Stimulated activated CD4-positive, alpha-beta T cell treated with anti-CD3 and anti-CD28 coated beads, TNF-alpha, amount 100 ng/mL, for 24 hours (primary cell): ENCODE measurements at regions not wholly inside any gene's neighbourhood (a gene's known extent, or its start where the extent isn't known, plus 50 kb on each side); places are given as distances from the start of the nearest gene placed in this dataset.
A peak's percentile ranks its signal among the peaks of the same experiment; 100 is the strongest.

Source experiments
- DNase-seq, 3 experiments: peaks; one replicate each; pipeline ENCODE4 v3.0.0-alpha.2; 2020; ENCODE audit warnings: low read depth in 3 of 3

- DNase-seq = no peak
Observed at GRCh38 chrX:39848900-39849299, 248.9 kb downstream of the BCOR start.

DNA sequence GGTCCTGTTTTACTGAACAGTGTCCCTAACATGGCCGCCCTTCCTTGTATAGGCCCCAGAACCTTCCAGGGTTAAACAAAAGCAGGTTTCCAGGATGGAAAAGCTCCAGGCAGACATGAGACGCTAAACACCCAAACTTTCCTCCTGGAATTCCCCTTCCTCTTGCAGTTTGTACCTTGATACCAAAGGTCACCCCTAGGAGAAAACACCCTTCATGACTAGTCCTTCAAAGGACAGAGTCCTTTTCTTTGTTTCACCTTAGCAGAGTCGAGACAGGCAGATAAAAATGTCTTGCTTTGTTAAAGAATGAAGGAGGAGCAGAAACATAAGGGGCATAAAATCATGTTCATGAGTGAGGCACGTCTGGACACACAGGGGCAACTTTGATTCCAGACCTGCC lies 247.5 kb downstream of the BCOR start:
- no peak for DNase-seq

- DNase-seq = peak in 1 of 3 experiments; percentile 32
Observed at GRCh38 chrX:39850630-39851152, 247.1 kb downstream of the BCOR start.

DNA sequence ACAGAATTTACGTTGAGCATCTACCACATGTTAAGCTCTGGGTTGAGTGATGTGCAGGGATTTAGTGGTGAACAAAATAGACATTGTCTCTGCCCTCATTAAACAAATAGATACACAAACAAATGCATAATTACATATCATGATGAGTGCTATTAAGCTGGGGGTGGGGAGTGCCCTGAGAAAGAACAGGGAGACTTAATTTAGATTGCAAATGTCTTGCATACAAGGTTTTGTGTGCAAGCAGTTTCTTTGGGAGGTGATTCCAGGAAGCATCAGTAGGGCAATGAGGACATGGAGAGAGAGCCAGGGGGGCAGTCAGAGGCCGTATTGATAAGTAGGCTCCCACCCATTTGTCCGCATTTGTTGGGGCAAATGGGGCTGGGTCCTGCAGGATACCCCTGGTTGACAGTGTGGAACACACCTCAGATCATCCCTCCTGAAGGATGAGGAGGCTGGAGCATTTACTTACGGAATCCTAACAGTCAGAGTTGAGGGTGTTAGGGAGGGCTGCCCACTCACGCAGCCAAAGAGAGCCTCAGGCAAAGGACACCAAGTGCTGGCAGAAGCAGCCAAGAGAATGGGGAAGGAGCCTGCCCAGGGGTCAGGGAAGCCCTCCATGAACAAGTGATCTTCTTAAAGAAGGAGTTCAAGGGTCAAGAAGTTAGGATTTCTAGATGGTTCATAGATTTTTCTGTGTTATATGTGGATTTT lies 245.9 kb downstream of the BCOR start:
- DNase-seq = no peak

GRCh38 chrX:39852491-39852890 lies 245.3 kb downstream of the BCOR start:
- no peak for DNase-seq

- DNase-seq = no peak
Observed at GRCh38 chrX:39853417-39854030, 244.2 kb downstream of the BCOR start.

- peak; percentile 38 to 64 (median 61) for DNase-seq
Observed at GRCh38 chrX:39854772-39855747, 242.7 kb downstream of the BCOR start.

DNA sequence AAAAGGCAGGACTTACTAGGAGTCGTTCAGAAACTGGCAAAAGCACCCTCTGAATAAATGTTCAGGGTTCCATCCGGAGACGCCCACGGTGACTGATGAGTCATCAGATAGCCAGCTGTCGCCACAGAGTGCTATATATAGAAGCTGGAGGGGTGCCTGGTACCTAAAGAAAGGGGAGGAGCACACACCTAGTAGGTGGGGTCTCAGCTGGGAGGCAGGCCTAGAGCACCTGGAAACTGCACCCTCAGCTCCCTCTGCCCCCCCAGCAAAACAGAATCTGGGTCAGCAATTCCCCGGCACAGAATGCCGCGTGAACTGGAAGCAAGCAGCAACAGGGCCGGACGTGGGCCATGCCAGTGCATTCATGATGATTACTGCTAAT lies 242.0 kb downstream of the BCOR start:
- DNase-seq = peak; percentile 53 to 77 (median 71)

GRCh38 chrX:39856472-39857121 lies 241.2 kb downstream of the BCOR start:
- no peak for DNase-seq

DNA sequence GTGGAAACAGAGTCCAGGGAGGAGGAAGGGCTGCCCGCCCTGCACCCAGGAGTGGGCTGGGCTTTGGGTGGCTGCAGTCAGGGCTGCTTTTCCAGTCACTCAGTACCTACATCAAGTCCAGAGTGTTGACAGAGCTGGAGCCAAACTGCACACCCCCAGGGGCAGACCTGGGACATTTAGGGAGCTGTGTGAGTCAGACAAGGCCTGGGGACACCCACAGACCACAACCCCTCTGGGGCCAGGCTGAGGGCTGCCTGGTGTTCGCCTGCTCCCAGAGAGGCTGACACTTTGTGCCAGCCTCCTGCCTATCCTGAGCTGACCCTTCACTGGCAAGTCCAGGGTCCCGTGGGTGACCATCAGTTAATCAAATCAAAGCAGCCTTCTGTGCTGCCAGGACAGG lies 240.0 kb downstream of the BCOR start:
- DNase-seq = peak in 1 of 3 experiments; percentile 41

DNA sequence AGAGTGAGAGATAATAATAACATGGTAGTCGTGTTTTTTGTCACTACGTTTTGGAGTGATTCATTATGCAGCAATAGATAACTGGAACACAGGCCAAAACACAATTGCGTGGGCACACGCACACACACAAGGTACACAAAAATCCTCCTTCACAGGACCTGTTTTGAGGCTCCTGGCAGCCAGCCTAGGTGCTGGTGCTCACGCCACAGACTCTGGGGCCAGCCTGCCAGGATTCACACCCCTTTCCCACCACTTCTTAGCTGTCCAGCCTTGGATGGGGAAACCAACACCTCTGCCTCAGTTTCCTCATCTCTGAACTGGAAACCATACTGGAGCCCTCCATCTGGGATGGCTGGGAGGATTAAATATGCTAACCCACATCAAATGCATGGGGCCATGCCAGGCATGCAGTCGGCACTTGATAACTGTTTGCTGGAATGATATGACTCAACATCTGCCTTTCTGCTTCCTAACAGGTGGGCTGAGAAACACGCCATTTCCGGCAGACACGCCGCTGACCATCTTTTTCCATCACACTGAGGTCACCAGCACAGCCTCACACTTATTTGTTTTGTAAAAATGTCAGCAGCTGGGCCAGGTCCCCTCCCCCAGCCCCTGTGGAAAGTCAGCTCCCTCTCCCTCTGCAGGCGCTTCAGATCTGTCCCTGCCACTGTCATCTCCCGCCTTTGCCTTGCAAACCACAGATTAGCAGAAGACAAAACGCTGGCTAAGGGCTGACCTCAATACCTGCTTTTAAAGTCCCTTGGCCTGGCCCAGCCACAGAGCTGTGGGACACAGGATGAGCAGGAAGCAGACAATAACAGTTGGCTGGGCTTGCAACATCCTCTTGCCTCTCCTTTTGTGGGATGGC lies 237.5 kb downstream of the BCOR start:
- peak in 2 of 3 experiments; percentile 73 to 83 for DNase-seq

DNA sequence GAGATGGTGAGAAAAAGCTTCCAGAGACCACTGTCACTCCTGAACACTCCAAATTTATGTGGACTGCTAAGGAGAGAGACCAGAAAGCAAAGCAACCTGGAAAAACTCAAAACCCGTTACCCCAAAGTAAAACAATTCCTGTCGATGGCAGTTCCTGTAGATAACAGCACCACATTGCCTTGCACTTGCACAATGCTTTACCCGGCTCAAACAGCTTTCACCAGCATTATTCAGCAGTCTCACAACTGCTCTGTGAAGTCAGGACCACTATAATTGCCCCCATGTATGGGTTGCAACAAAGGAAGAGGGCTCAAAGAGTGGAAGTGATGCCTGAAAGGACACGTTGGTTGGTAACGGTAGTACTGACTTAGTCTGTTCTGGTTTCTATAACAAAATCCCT lies 234.8 kb downstream of the BCOR start:
- DNase-seq = no peak

DNA sequence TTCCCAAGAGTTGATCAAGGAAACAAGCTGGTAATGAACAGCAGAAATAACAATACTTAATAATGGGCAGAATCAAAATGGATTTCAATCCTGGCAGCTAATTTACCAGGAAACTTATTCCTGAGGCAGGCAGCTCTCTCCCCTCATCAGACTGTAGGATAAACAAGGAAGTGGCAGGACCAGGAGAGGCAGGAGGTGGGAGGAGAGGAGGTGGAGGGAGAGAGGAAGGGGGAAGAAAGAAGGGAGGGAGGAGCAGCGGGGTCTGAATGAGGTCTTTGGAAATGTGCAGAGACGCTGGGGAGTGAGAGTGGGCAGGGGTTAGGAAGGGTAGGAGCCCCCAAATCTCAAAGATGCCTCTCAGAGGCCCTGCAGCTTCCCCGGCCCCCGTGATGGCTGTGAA lies 231.5 kb downstream of the BCOR start:
- no peak for DNase-seq

DNA sequence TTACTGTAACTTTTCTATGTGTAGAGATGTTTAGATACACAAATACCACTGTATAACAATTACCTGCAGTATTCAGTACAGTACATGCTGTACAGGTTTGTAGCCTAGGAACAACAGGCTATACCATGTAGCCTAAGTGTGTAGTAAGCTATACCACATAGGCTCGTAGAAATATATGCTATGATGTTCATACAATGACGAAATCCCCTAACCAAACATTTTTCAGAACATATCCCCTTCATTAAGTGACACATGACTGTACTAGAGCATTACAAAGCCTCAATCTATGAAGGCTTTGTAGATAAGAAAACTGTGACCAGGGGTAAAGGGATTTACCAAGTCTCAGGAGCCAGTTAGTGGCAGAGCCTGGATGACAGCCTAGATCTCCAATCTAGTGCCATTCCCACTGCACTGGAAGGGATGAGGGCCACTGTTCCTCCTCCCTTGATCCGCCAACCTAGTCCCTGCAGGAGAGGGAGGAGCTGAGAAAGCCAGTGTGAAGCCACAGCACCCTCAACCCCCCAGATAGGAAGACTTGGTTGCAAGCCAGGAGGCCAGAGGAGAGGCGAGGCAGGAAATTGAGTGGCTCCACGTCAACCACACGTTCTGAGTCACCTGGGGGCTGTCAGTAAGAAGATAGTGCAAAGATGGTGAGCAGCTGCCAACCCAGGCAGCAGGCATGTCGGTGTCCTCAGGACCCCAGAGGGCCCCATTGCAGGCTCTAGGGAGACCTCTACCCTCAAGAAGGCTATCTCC lies 227.7 kb downstream of the BCOR start:
- DNase-seq = peak in 2 of 3 experiments; percentile 43 to 68

DNA sequence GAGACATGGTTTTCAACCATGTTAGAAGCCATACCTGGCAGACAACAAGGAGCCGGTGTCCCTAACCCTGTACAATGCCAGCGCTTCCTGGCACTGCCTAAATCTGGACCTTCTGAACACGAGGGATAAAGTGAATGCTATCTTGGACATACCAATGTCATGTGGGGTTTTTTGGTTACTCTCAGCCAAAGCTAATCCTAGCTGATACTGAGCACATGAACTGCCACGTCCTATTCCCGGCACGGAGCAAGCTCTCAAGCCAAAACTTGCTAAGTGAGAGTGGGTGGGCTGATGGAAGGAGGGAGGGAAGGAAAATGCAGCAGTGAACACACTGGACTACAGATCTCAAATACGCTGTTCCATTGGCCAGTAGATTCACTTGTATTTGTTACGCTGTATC lies 226.1 kb downstream of the BCOR start:
- DNase-seq = no peak

GRCh38 chrX:39873117-39873516 lies 224.6 kb downstream of the BCOR start:
- DNase-seq = no peak

DNA sequence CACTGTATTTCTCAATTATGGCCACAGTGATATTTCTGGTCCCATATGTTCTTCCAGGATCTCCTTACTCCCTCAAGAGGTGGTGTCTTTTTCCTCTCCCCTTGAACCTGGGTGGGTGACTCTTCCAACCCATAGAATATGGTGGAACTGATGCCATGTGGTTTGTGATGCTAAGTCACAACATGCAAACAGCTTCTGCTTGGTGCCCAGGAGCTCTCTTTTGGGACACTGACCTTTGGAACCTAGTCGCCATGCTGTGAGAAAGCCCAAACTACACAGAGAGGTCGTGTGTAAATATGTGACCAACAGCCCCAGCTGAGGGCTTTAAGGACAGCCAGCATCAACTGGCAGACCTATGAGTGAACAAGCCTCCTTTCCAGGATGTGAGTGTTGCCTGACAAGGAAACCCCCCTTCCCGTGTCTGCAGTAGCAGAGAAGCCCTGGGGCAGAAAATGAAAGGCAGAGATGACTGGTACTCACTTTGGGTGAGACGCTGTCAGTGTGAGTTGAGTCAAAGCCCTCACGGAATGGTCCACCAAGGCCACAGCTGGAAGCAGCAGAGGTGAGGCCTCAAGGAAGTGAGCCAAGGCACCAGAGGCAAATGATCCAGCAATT lies 223.4 kb downstream of the BCOR start:
- peak in 2 of 3 experiments; percentile 38 to 62 for DNase-seq

DNA sequence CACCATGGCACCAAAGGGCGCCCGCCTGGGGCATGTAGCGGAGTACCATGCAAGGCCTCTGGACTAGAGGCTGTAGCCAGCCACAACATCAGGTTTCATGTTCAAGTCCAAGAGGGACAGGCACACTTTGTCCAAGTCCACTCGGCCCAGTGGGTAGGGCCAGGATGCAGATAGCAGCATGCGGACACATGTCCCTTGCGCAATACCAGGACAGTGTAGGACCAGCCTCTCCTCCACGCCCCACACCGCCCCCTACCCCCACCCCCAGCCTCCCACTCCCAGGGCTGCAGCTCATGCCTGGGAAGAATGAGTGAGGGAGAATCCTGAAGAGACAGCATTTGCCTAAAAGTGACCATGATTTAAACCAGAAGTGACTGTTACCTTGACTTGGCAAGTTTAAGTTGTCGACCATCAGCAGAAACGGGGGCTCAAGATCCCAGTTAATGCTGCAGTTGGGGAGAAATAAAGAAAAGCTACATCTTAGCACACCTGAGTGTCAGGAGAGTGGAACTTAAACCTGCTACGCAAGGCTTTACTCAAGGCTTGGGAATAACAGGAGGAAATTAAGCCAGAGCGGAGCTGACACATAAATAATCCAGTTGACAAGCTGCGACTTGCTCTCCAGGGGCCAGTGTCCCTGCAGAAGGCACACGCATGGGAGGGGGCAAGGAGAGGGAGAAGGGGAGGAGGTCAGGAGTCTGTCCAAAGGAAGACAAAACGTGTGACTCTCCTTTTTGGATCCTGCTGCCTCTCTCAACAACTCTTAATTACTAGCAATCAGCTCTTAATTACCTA lies 221.7 kb downstream of the BCOR start:
- no peak for DNase-seq

DNA sequence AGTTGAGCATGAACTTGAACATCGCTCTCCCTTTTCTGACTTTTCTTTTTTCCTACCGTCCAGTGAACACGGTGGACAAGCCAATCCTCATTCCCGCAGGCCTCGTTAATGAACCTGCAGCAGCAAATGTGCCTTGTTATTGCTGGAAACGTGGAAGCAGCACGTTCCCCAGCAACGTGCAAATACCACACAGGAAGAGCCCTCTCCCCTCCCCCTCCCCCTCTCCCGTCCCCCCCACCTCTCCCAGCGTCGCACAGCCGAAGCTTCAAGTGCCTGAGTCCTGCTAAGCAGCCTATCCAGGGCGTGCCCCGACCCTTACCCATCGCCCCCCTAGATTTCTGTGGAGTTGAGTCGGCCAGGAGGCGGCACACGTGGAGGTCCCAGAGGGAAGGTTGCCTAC lies 219.9 kb downstream of the BCOR start:
- DNase-seq = no peak
